ENCODE measurements at regions not wholly inside any gene's neighbourhood (a gene's known extent, or its start where the extent isn't known, plus 50 kb on each side); places are given as distances from the start of the nearest gene placed in this dataset.

GRCh38 chr12:111067498-111067897 lies 147.1 kb upstream of the MYL2 start (continued):
- no peak for TF ChIP-seq CTCF (IDR thresholded peaks at IDR 0.05; ENCODE audit: low read depth, low read length, missing input control)
- TF ChIP-seq, protein P1, sequence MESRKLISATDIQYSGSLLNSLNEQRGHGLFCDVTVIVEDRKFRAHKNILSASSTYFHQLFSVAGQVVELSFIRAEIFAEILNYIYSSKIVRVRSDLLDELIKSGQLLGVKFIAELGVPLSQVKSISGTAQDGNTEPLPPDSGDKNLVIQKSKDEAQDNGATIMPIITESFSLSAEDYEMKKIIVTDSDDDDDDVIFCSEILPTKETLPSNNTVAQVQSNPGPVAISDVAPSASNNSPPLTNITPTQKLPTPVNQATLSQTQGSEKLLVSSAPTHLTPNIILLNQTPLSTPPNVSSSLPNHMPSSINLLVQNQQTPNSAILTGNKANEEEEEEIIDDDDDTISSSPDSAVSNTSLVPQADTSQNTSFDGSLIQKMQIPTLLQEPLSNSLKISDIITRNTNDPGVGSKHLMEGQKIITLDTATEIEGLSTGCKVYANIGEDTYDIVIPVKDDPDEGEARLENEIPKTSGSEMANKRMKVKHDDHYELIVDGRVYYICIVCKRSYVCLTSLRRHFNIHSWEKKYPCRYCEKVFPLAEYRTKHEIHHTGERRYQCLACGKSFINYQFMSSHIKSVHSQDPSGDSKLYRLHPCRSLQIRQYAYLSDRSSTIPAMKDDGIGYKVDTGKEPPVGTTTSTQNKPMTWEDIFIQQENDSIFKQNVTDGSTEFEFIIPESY (IDR thresholded peaks at IDR 0.05), result no peak
- TF ChIP-seq FOXA2 (IDR thresholded peaks at IDR 0.05), result peak; percentile 49
- peak; percentile 36 to 92 for TF ChIP-seq RXRA (IDR thresholded peaks at IDR 0.05)
- no peak for TF ChIP-seq TAF1 (conservative IDR thresholded peaks at IDR 0.05)

GRCh38 chr12:111066744-111067437 lies 146.5 kb upstream of the MYL2 start:
- no peak for TF ChIP-seq NR2F2 (IDR thresholded peaks at IDR 0.05)
- TF ChIP-seq CTCF (IDR thresholded peaks at IDR 0.05; ENCODE audit: low read depth, low read length, missing input control), result no peak
- H3K4me1 ChIP-seq (ENCODE audit: control insufficient read depth in 4 of 4, insufficient read depth in 4 of 4, low read length in 3 of 4), result peaks cover 6 to 59% (median 25%) of the 10 kb centered on the region in 4 donors
- DNase-seq (ENCODE audit: low spot score), result no peak
- WGBS, result 77% methylated on average over 5 of the region's 5 CpGs
- peak overlapping the region in 1 of 3 donors; percentile 22 for H3K4me3 ChIP-seq (ENCODE audit: low read depth in 1 of 3, low read length in 3 of 3)
- no peaks in the 10 kb centered on the region for H3K36me3 ChIP-seq (ENCODE audit: control insufficient read depth in 4 of 4, insufficient read depth in 3 of 4, low read depth in 1 of 4, low read length in 3 of 4)
- H3K27ac ChIP-seq (ENCODE audit: low read depth in 1 of 2, low read length in 2 of 2), result peak overlapping the region; percentile 45 to 85
- H3K9me3 ChIP-seq (ENCODE audit: control insufficient read depth in 4 of 4, low read length in 3 of 4), result no peaks in the 10 kb centered on the region
- H3K9ac ChIP-seq (ENCODE audit: low read depth in 1 of 2, low read length in 2 of 2), result no peak overlapping the region
- H3K27me3 ChIP-seq (ENCODE audit: control insufficient read depth in 4 of 4, insufficient read depth in 4 of 4, low read length in 3 of 4), result no peaks in the 10 kb centered on the region

DNA sequence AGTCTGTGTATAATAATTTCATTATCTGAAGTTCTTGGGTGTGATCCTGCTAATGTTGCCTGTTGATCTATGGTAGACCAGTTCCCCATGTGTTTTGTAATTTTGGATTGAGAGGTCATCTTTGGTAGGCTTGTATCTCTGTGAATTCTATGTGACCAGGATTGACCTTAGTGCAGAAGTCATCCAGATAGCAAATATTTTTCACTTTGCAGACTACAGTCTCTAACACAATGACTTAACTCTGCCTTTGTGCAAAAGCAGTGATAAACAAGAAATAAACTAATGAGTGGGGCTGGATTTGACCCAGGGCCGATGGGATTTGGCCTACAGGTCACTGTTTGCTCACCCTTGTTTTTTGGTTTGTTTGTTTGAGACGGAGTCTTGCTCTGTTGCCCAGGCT lies 144.6 kb upstream of the MYL2 start:
- TF ChIP-seq RXRA (IDR thresholded peaks at IDR 0.05) (peak; percentile 16 to 65), TAF1 (conservative IDR thresholded peaks at IDR 0.05) (no peak), CTCF (IDR thresholded peaks at IDR 0.05; ENCODE audit: low read depth, low read length, missing input control) (no peak), FOXA1 (IDR thresholded peaks at IDR 0.05) (no peak), HNF4A (conservative IDR thresholded peaks at IDR 0.05) (peak in 1 of 2 donors; percentile 31)
- H3K27ac ChIP-seq (ENCODE audit: low read depth in 1 of 2, low read length in 2 of 2), result no peak overlapping the region
- H3K9ac ChIP-seq (ENCODE audit: low read depth in 1 of 2, low read length in 2 of 2), result no peak overlapping the region
- H3K4me3 ChIP-seq (ENCODE audit: low read depth in 1 of 3, low read length in 3 of 3), result no peak overlapping the region
- peaks cover 6 to 52% (median 23%) of the 10 kb centered on the region in 4 donors for H3K4me1 ChIP-seq (ENCODE audit: control insufficient read depth in 4 of 4, insufficient read depth in 4 of 4, low read length in 3 of 4)
- no peaks in the 10 kb centered on the region for H3K36me3 ChIP-seq (ENCODE audit: control insufficient read depth in 4 of 4, insufficient read depth in 3 of 4, low read depth in 1 of 4, low read length in 3 of 4)
- no peak for DNase-seq (ENCODE audit: low spot score)
- no peaks in the 10 kb centered on the region for H3K27me3 ChIP-seq (ENCODE audit: control insufficient read depth in 4 of 4, insufficient read depth in 4 of 4, low read length in 3 of 4)
- no peaks in the 10 kb centered on the region for H3K9me3 ChIP-seq (ENCODE audit: control insufficient read depth in 4 of 4, low read length in 3 of 4)
- 42% methylated on average over 2 of the region's 2 CpGs for WGBS
